OCI-LY7 (cell line): ENCODE measurements at regions not wholly inside any gene's neighbourhood (a gene's known extent, or its start where the extent isn't known, plus 50 kb on each side); places are given as distances from the start of the nearest gene placed in this dataset.

Source experiments
- CTCF ChIP-seq: fragments of 200-600 bp; sonication (generic); conservative IDR thresholded peaks from 2 replicates; pipeline ENCODE4 v1.5.1; 2014; ENCODE audit warnings: mild to moderate bottlenecking, antibody characterized with exemption, low read length, moderate library complexity, mixed read lengths
- EZH2phosphoT487 ChIP-seq: fragments of 200-600 bp; sonication (generic); IDR thresholded peaks from 2 replicates; pipeline ENCODE4 v1.6.1; 2018; ENCODE audit warnings: low read depth, borderline replicate concordance, mild to moderate bottlenecking, mixed run types, antibody characterized with exemption, low read length, moderate library complexity, mixed read lengths

GRCh38 chr1:36606641-36607262 lies 124.0 kb upstream of the CSF3R start:
- TF ChIP-seq CTCF: no peak
- TF ChIP-seq EZH2phosphoT487: no peak
